Testis (tissue), 2 donors: ENCODE measurements at regions not wholly inside any gene's neighbourhood (a gene's known extent, or its start where the extent isn't known, plus 50 kb on each side); places are given as distances from the start of the nearest gene placed in this dataset.
A peak's percentile ranks its signal among the peaks of the same experiment; 100 is the strongest.

Source experiments
- DNase-seq: peaks from one replicate; pipeline ENCODE4 v3.0.0-alpha.2; 2019
- H3K27ac ChIP-seq, 2 donors: fragments of 200-600 bp; sonication (generic); one replicate each; pipeline ENCODE4 v1.5.1; 2019
- H3K27me3 ChIP-seq: fragments of 200-600 bp; sonication (generic); one replicate; pipeline ENCODE4 v1.5.1; 2019
- H3K36me3 ChIP-seq: fragments of 200-600 bp; sonication (generic); one replicate; pipeline ENCODE4 v1.5.1; 2017; ENCODE audit warnings: low read depth; ENCODE audit errors: missing control alignments
- H3K4me1 ChIP-seq: fragments of 200-600 bp; sonication (generic); one replicate; pipeline ENCODE4 v1.5.1; 2019
- H3K4me3 ChIP-seq, 2 donors: fragments of 200-600 bp; sonication (generic); one replicate each; pipeline ENCODE4 v1.5.1; 2017 to 2019
- H3K9me3 ChIP-seq: fragments of 200-600 bp; sonication (generic); one replicate; pipeline ENCODE4 v1.5.1; 2017
- POLR2A ChIP-seq: fragments of 450-650 bp; IDR thresholded peaks from one replicate; pipeline ENCODE4 v1.6.1; 2017; ENCODE audit warnings: antibody characterized with exemption, mild to moderate bottlenecking, moderate library complexity
- WGBS, 2 donors: methylation state at CpG; one replicate each; pipeline ENCODE4 v1.1.5; 2018; 5-methylcytosine and 5-hydroxymethylcytosine counted together
- intact Hi-C: fragments of 100-400 bp; cut with DNase I; formaldehyde crosslinking; loops from one replicate; pipeline ENCODE4 v1.15.1; 2023; ENCODE audit warnings: low total_unique reads
- TF ChIP-seq, protein P1 (sequence below), 3 experiments: fragments of 450-650 bp in 2 of 3; fragments of 200-600 bp in 1 of 3; sonication (generic) in 1 of 3; IDR thresholded peaks; one replicate each; pipeline ENCODE4 v1.5.1; 2016 to 2019; ENCODE audit warnings: antibody characterized with exemption in 3 of 3, mild to moderate bottlenecking in 2 of 3, moderate library complexity in 1 of 3

- no peaks in the 10 kb centered on the region for H3K9me3 ChIP-seq
- no peaks in the 10 kb centered on the region for H3K4me1 ChIP-seq
- no peak overlapping the region for H3K4me3 ChIP-seq
- TF ChIP-seq, protein P1, sequence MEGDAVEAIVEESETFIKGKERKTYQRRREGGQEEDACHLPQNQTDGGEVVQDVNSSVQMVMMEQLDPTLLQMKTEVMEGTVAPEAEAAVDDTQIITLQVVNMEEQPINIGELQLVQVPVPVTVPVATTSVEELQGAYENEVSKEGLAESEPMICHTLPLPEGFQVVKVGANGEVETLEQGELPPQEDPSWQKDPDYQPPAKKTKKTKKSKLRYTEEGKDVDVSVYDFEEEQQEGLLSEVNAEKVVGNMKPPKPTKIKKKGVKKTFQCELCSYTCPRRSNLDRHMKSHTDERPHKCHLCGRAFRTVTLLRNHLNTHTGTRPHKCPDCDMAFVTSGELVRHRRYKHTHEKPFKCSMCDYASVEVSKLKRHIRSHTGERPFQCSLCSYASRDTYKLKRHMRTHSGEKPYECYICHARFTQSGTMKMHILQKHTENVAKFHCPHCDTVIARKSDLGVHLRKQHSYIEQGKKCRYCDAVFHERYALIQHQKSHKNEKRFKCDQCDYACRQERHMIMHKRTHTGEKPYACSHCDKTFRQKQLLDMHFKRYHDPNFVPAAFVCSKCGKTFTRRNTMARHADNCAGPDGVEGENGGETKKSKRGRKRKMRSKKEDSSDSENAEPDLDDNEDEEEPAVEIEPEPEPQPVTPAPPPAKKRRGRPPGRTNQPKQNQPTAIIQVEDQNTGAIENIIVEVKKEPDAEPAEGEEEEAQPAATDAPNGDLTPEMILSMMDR (IDR thresholded peaks at IDR 0.05): no peak
- TF ChIP-seq POLR2A: no peak
- WGBS, 2 donors: 76 to 78% methylated on average over 1 of the region's 1 CpG
- intact Hi-C loops: no loop called here
- no peaks in the 10 kb centered on the region for H3K27me3 ChIP-seq
- no peak for DNase-seq
- no peaks in the 10 kb centered on the region for H3K36me3 ChIP-seq
- H3K27ac ChIP-seq: no peak overlapping the region
Observed at GRCh38 chr3:61356685-61357084, 105.4 kb upstream of the FHIT start.

- intact Hi-C loops: no loop called here
- TF ChIP-seq, protein P1 (IDR thresholded peaks at IDR 0.05): no peak
- no peak for TF ChIP-seq POLR2A
- H3K4me3 ChIP-seq: no peak overlapping the region
- H3K9me3 ChIP-seq: no peaks in the 10 kb centered on the region
- H3K4me1 ChIP-seq: no peaks in the 10 kb centered on the region
- H3K27me3 ChIP-seq: no peaks in the 10 kb centered on the region
- H3K36me3 ChIP-seq: no peaks in the 10 kb centered on the region
- no peak overlapping the region for H3K27ac ChIP-seq
- 56 to 77% methylated on average over 1 of the region's 1 CpG for WGBS, 2 donors
- DNase-seq: no peak
Observed at GRCh38 chr3:61357902-61358301, 106.7 kb upstream of the FHIT start.

- no peak overlapping the region for H3K27ac ChIP-seq
- no peaks in the 10 kb centered on the region for H3K36me3 ChIP-seq
- no peak overlapping the region for H3K4me3 ChIP-seq
- TF ChIP-seq POLR2A: no peak
- TF ChIP-seq, protein P1 (IDR thresholded peaks at IDR 0.05): no peak
- WGBS, 2 donors: 31 to 34% methylated on average over 2 of the region's 2 CpGs
- H3K9me3 ChIP-seq: no peaks in the 10 kb centered on the region
- H3K4me1 ChIP-seq: no peaks in the 10 kb centered on the region
- DNase-seq: peak; percentile 74
- no peaks in the 10 kb centered on the region for H3K27me3 ChIP-seq
- intact Hi-C loops: no loop called here
Observed at GRCh38 chr3:61358364-61358763, 107.1 kb upstream of the FHIT start.

DNA sequence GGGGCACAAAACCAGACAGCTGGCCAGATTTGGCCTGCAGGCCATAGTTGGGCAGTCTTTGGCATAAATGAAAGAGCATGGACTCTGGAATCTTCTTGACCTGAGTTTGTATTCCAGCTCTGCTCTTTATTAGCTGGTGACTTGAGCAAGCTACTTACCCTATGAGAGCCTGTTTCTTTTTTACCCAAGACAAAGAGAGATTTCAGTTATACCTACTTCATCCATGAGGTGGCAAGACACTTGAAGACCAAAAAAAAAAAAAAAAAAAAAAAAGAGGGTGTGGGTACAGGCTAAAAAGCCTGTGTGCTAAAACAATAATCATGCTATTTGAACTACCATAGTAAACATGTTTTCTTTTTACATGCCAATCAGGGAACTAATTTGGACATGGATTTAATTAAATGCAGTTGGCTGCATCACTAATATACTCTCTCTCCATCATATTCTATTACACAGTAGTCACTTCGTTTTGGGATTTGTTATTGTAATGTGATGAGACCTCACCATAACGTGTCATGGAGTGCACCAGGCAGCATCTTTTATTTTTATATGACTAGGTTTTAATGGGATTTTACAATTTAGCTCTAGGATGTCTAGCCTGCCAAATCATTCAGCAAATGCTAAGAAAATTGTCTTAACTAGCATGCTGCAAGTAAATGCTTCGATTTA lies 109.2 kb upstream of the FHIT start:
- no peaks in the 10 kb centered on the region for H3K4me1 ChIP-seq
- H3K27me3 ChIP-seq: no peaks in the 10 kb centered on the region
- no peaks in the 10 kb centered on the region for H3K9me3 ChIP-seq
- no peak for TF ChIP-seq POLR2A
- TF ChIP-seq, protein P1 (IDR thresholded peaks at IDR 0.05): no peak
- H3K4me3 ChIP-seq: no peak overlapping the region
- H3K36me3 ChIP-seq: no peaks in the 10 kb centered on the region
- intact Hi-C loops: no loop called here
- no peak overlapping the region for H3K27ac ChIP-seq
- DNase-seq: no peak
- 56 to 66% methylated on average over 3 of the region's 3 CpGs for WGBS, 2 donors

GRCh38 chr3:61369678-61370077 lies 118.4 kb upstream of the FHIT start:
- no peaks in the 10 kb centered on the region for H3K27me3 ChIP-seq
- no peaks in the 10 kb centered on the region for H3K4me1 ChIP-seq
- no peak overlapping the region for H3K4me3 ChIP-seq
- TF ChIP-seq, protein P1 (IDR thresholded peaks at IDR 0.05): no peak
- TF ChIP-seq POLR2A: no peak
- no peaks in the 10 kb centered on the region for H3K36me3 ChIP-seq
- DNase-seq: no peak
- 93 to 97% methylated on average over 2 of the region's 2 CpGs for WGBS, 2 donors
- no peak overlapping the region for H3K27ac ChIP-seq
- intact Hi-C loops: no loop called here
- no peaks in the 10 kb centered on the region for H3K9me3 ChIP-seq
